Keratinocyte (primary cell): ENCODE measurements at regions not wholly inside any gene's neighbourhood (a gene's known extent, or its start where the extent isn't known, plus 50 kb on each side); places are given as distances from the start of the nearest gene placed in this dataset.
"Not testable (repeated sequence)": the region's sequence is repeated elsewhere in the genome, so short reads cannot be mapped to it uniquely, and the experiment has no call there.

Experiments used
- EZH2 ChIP-seq: IDR thresholded peaks from one replicate; pipeline ENCODE4 v1.6.1; 2012; ENCODE audit warnings: inconsistent platforms, mild to moderate bottlenecking, low read length, moderate library complexity
- TF ChIP-seq, protein P1 (sequence below), 3 experiments: IDR thresholded peaks in 1 of 3; conservative IDR thresholded peaks in 1 of 3; optimal IDR thresholded peaks in 1 of 3; 2 replicates in 2 of 3; 3 replicates in 1 of 3; pipeline versions ENCODE3 to v1.5.1; 2011; ENCODE audit warnings: low read length in 3 of 3, mild to moderate bottlenecking in 3 of 3, moderate library complexity in 2 of 3, control low read depth in 1 of 3, inconsistent platforms in 1 of 3; ENCODE audit not compliant: insufficient read depth in 2 of 3; ENCODE audit errors: extremely low read depth in 1 of 3

DNA sequence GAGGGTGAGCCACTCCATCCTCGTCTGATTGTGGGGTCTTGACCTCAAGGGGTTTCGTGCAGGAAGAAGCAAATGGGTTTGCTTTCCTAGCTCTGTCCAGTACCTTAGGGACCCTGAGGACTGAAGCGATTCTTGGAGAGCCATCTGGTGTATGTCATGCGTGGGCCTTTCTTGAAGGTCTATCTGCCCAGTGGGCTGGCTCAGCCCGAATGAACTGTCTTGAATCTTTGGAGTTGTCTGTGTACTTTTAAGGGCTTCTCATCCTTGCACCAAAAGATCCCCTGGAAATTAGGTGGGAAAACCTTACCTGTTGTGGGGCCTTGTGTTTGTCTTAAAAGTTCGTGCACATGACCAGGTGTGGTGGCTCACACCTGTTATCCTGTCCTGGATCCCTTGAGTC is 135.4 kb upstream of the ERV3-1 start:
- TF ChIP-seq, protein P1, sequence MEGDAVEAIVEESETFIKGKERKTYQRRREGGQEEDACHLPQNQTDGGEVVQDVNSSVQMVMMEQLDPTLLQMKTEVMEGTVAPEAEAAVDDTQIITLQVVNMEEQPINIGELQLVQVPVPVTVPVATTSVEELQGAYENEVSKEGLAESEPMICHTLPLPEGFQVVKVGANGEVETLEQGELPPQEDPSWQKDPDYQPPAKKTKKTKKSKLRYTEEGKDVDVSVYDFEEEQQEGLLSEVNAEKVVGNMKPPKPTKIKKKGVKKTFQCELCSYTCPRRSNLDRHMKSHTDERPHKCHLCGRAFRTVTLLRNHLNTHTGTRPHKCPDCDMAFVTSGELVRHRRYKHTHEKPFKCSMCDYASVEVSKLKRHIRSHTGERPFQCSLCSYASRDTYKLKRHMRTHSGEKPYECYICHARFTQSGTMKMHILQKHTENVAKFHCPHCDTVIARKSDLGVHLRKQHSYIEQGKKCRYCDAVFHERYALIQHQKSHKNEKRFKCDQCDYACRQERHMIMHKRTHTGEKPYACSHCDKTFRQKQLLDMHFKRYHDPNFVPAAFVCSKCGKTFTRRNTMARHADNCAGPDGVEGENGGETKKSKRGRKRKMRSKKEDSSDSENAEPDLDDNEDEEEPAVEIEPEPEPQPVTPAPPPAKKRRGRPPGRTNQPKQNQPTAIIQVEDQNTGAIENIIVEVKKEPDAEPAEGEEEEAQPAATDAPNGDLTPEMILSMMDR (optimal IDR thresholded peaks at IDR 0.05 in 1 of 3, IDR thresholded peaks at IDR 0.05 in 1 of 3, conservative IDR thresholded peaks at IDR 0.05 in 1 of 3; ENCODE audit: extremely low read depth in 1 of 3, insufficient read depth in 2 of 3, low read length in 3 of 3): not testable (repeated sequence)
- TF ChIP-seq EZH2: not testable (repeated sequence)
